ENCODE measurements at regions not wholly inside any gene's neighbourhood (a gene's known extent, or its start where the extent isn't known, plus 50 kb on each side); places are given as distances from the start of the nearest gene placed in this dataset.

GRCh38 chr3:181298421-181298820 lies 308.9 kb upstream of the DNAJC19 start:
- intact Hi-C loops (cut with micrococcal nuclease): no loop called here
- no peak for ATAC-seq
- TF ChIP-seq CTCF (conservative IDR thresholded peaks at IDR 0.05; ENCODE audit: low read depth, low read length) (no peak), EZH2phosphoT487 (IDR thresholded peaks at IDR 0.05; ENCODE audit: borderline replicate concordance, low read length) (no peak), EZH2 (IDR thresholded peaks at IDR 0.05; ENCODE audit: low read length, unreplicated experiment) (no peak)
- H2AFZ ChIP-seq (ENCODE audit: low read length): no peak overlapping the region
- DNase-seq: no peak
- POLR2A ChIA-PET (ENCODE audit: unreplicated experiment): no interaction called here
- H3K4me1 ChIP-seq (ENCODE audit: insufficient read depth, low read length): no peaks in the 10 kb centered on the region
- H3K9me2 ChIP-seq (replicated peaks; ENCODE audit: low read length): no peaks in the 10 kb centered on the region
- H3K36me3 ChIP-seq (ENCODE audit: low read depth, low read length): no peaks in the 10 kb centered on the region
- H3K4me2 ChIP-seq (ENCODE audit: low read length): no peak overlapping the region
- no peak overlapping the region for H3K27ac ChIP-seq (ENCODE audit: low read length)
- no peaks in the 10 kb centered on the region for H3K9me3 ChIP-seq (ENCODE audit: low read length)
- CTCF ChIA-PET: no interaction called here
- H3F3A ChIP-seq (ENCODE audit: low read length, unreplicated experiment): no peaks in the 10 kb centered on the region
- H3K9ac ChIP-seq (ENCODE audit: low read length): no peak overlapping the region
- no TSS peak for BruUV-seq (replicated peaks)
- peaks cover 57% of the 10 kb centered on the region for H3K27me3 ChIP-seq (ENCODE audit: low read length)
- no peak overlapping the region for H3K4me3 ChIP-seq (ENCODE audit: low read length)
- H3K79me2 ChIP-seq (ENCODE audit: low read length): no peaks in the 10 kb centered on the region
- H4K20me1 ChIP-seq (ENCODE audit: low read length): no peaks in the 10 kb centered on the region

- CTCF ChIA-PET: no interaction called here
- BruUV-seq (replicated peaks): no TSS peak
- intact Hi-C loops (cut with micrococcal nuclease): no loop called here
Observed at GRCh38 chr3:181292984-181293383, 303.4 kb upstream of the DNAJC19 start.

GRCh38 chr3:181290941-181291340 lies 301.4 kb upstream of the DNAJC19 start:
- Histone ChIP-seq H3K79me2 (ENCODE audit: low read length) (no peaks in the 10 kb centered on the region), H3K4me3 (ENCODE audit: low read length) (no peak overlapping the region), H3K9me2 (replicated peaks; ENCODE audit: low read length) (no peaks in the 10 kb centered on the region), H4K20me1 (ENCODE audit: low read length) (no peaks in the 10 kb centered on the region), H3K4me1 (ENCODE audit: insufficient read depth, low read length) (no peaks in the 10 kb centered on the region), H3K9me3 (ENCODE audit: low read length) (no peaks in the 10 kb centered on the region), H3K27me3 (ENCODE audit: low read length) (peaks cover 11% of the 10 kb centered on the region; the same call in 1 of the 2 replicates), H3K36me3 (ENCODE audit: low read depth, low read length) (no peaks in the 10 kb centered on the region), H3F3A (ENCODE audit: low read length, unreplicated experiment) (no peaks in the 10 kb centered on the region), H3K4me2 (ENCODE audit: low read length) (no peak overlapping the region), H3K27ac (ENCODE audit: low read length) (no peak overlapping the region), H2AFZ (ENCODE audit: low read length) (no peak overlapping the region), H3K9ac (ENCODE audit: low read length) (no peak overlapping the region)
- no peak for TF ChIP-seq EZH2phosphoT487 (IDR thresholded peaks at IDR 0.05; ENCODE audit: borderline replicate concordance, low read length)
- no peak for TF ChIP-seq EZH2 (IDR thresholded peaks at IDR 0.05; ENCODE audit: low read length, unreplicated experiment)
- TF ChIP-seq CTCF (conservative IDR thresholded peaks at IDR 0.05; ENCODE audit: low read depth, low read length): no peak
- no peak for DNase-seq
- ChIA-PET CTCF (no interaction called here), POLR2A (ENCODE audit: unreplicated experiment) (no interaction called here)
- ATAC-seq: no peak
- no TSS peak for BruUV-seq (replicated peaks)
- intact Hi-C loops (cut with micrococcal nuclease): no loop called here

More at GRCh38 chr3:181292984-181293383, 303.4 kb upstream of the DNAJC19 start:
- H3K9me2 ChIP-seq (replicated peaks; ENCODE audit: low read length): no peaks in the 10 kb centered on the region
- no peak overlapping the region for H2AFZ ChIP-seq (ENCODE audit: low read length)
- DNase-seq (peak; percentile 24), ATAC-seq (no peak)
- H3K4me1 ChIP-seq (ENCODE audit: insufficient read depth, low read length): no peaks in the 10 kb centered on the region
- no peak overlapping the region for H3K9ac ChIP-seq (ENCODE audit: low read length)
- POLR2A ChIA-PET (ENCODE audit: unreplicated experiment): no interaction called here
- no peaks in the 10 kb centered on the region for H3K79me2 ChIP-seq (ENCODE audit: low read length)
- peaks cover 15% of the 10 kb centered on the region; the same call in 1 of the 2 replicates for H3K27me3 ChIP-seq (ENCODE audit: low read length)
- no peak overlapping the region for H3K27ac ChIP-seq (ENCODE audit: low read length)
- H3K4me3 ChIP-seq (ENCODE audit: low read length): no peak overlapping the region
- no peaks in the 10 kb centered on the region for H4K20me1 ChIP-seq (ENCODE audit: low read length)
- H3F3A ChIP-seq (ENCODE audit: low read length, unreplicated experiment): no peaks in the 10 kb centered on the region
- no peaks in the 10 kb centered on the region for H3K36me3 ChIP-seq (ENCODE audit: low read depth, low read length)
- TF ChIP-seq CTCF (conservative IDR thresholded peaks at IDR 0.05; ENCODE audit: low read depth, low read length): no peak
- no peak for TF ChIP-seq EZH2 (IDR thresholded peaks at IDR 0.05; ENCODE audit: low read length, unreplicated experiment)
- no peak for TF ChIP-seq EZH2phosphoT487 (IDR thresholded peaks at IDR 0.05; ENCODE audit: borderline replicate concordance, low read length)
- no peaks in the 10 kb centered on the region for H3K9me3 ChIP-seq (ENCODE audit: low read length)
- no peak overlapping the region for H3K4me2 ChIP-seq (ENCODE audit: low read length)
